Neuronal stem cell (in vitro differentiated cells): ENCODE measurements at regions not wholly inside any gene's neighbourhood (a gene's known extent, or its start where the extent isn't known, plus 50 kb on each side); places are given as distances from the start of the nearest gene placed in this dataset.

Source experiments
- DNase-seq: peaks from one replicate; pipeline ENCODE4 v3.0.0-alpha.2; 2013; ENCODE audit warnings: low spot score
- H2AFZ ChIP-seq: one replicate; pipeline ENCODE4 v1.6.1; 2013; ENCODE audit warnings: mild to moderate bottlenecking, low read length, inconsistent platforms
- H2AK5ac ChIP-seq: 2 replicates; pipeline ENCODE4 v1.6.1; 2013; ENCODE audit warnings: low read depth, mild to moderate bottlenecking, inconsistent platforms, low read length, moderate library complexity, mixed read lengths
- H2BK120ac ChIP-seq: 2 replicates; pipeline ENCODE4 v1.6.1; 2013; ENCODE audit warnings: low read depth, mild to moderate bottlenecking, inconsistent platforms, low read length, moderate library complexity, mixed read lengths
- H2BK12ac ChIP-seq: one replicate; pipeline ENCODE4 v1.6.1; 2013; ENCODE audit warnings: low read length, inconsistent platforms
- H2BK15ac ChIP-seq: 2 replicates; pipeline ENCODE4 v1.6.1; 2013; ENCODE audit warnings: mild to moderate bottlenecking, low read length, inconsistent platforms, mixed read lengths
- H2BK5ac ChIP-seq: one replicate; pipeline ENCODE4 v1.6.1; 2013; ENCODE audit warnings: inconsistent platforms, mild to moderate bottlenecking, low read length, moderate library complexity
- H3K14ac ChIP-seq: one replicate; pipeline ENCODE4 v1.6.1; 2013; ENCODE audit warnings: low read length, inconsistent platforms
- H3K18ac ChIP-seq: 2 replicates; pipeline ENCODE4 v1.6.1; 2013; ENCODE audit warnings: low read length, inconsistent platforms
- H3K23ac ChIP-seq: 2 replicates; pipeline ENCODE4 v1.6.1; 2013; ENCODE audit warnings: low read depth, mild to moderate bottlenecking, mixed read lengths, low read length, inconsistent platforms; ENCODE audit not compliant: poor library complexity
- H3K27ac ChIP-seq: replicated peaks from 3 replicates; pipeline ENCODE4 v1.5.1; 2013; ENCODE audit warnings: low read length, inconsistent platforms
- H3K27me3 ChIP-seq, 3 experiments: 2 replicates each; pipeline ENCODE4 v1.6.1; 2013; ENCODE audit warnings: low read length in 3 of 3, mild to moderate bottlenecking in 2 of 3, inconsistent platforms in 1 of 3, low read depth in 1 of 3, mixed read lengths in 1 of 3, moderate library complexity in 1 of 3; ENCODE audit not compliant: control insufficient read depth in 3 of 3, insufficient read depth in 3 of 3
- H3K36me3 ChIP-seq, 2 donors: replicated peaks in 1 of 2; 2 replicates each; pipeline ENCODE4 v1.6.1; 2013; ENCODE audit warnings: low read length in 2 of 2; ENCODE audit not compliant: control insufficient read depth in 2 of 2, insufficient read depth in 2 of 2
- H3K4ac ChIP-seq: 2 replicates; pipeline ENCODE4 v1.6.1; 2013; ENCODE audit warnings: inconsistent platforms, mild to moderate bottlenecking, low read length, moderate library complexity
- H3K4me1 ChIP-seq, 2 donors: 1 replicate in 1 of 2; 2 replicates in 1 of 2; pipeline ENCODE4 v1.6.1; 2013; ENCODE audit warnings: low read length in 2 of 2, low read depth in 1 of 2; ENCODE audit not compliant: control insufficient read depth in 2 of 2, insufficient read depth in 1 of 2
- H3K4me2 ChIP-seq: one replicate; pipeline ENCODE4 v1.6.1; 2013; ENCODE audit warnings: mild to moderate bottlenecking, low read length, inconsistent platforms; ENCODE audit not compliant: insufficient read depth, poor library complexity, severe bottlenecking
- H3K4me3 ChIP-seq, 2 donors: 2 replicates each; pipeline ENCODE4 v1.5.1; 2013; ENCODE audit warnings: low read length in 2 of 2, mild to moderate bottlenecking in 2 of 2, inconsistent platforms in 1 of 2, moderate library complexity in 1 of 2
- H3K79me1 ChIP-seq: one replicate; pipeline ENCODE4 v1.6.1; 2013; ENCODE audit warnings: low read depth, mild to moderate bottlenecking, inconsistent platforms, low read length, moderate library complexity
- H3K9ac ChIP-seq: one replicate; pipeline ENCODE4 v1.6.1; 2013; ENCODE audit warnings: mild to moderate bottlenecking, low read depth, low read length, inconsistent platforms; ENCODE audit not compliant: poor library complexity
- H3K9me3 ChIP-seq, 2 donors: replicated peaks in 1 of 2; 2 replicates each; pipeline versions ENCODE3 to v1.6.1; 2013; ENCODE audit warnings: low read length in 2 of 2, mild to moderate bottlenecking in 2 of 2, inconsistent platforms in 1 of 2, low read depth in 1 of 2, mixed read lengths in 1 of 2, moderate library complexity in 1 of 2; ENCODE audit not compliant: control insufficient read depth in 2 of 2, insufficient read depth in 1 of 2
- H4K8ac ChIP-seq: one replicate; pipeline ENCODE4 v1.6.1; 2013; ENCODE audit warnings: low read depth, mild to moderate bottlenecking, inconsistent platforms, low read length, moderate library complexity
- H4K91ac ChIP-seq: one replicate; pipeline ENCODE4 v1.6.1; 2013; ENCODE audit warnings: low read length, low read depth, mild to moderate bottlenecking, inconsistent platforms; ENCODE audit not compliant: poor library complexity
- WGBS, 2 donors: extraction: QIAGEN DNeasy Blood & Tissue Kit; methylation state at CpG; one replicate each; pipeline ENCODE4 v1.1.7; 2013; ENCODE audit warnings: missing lambda C conversion rate in 2 of 2, mixed read lengths in 1 of 2; ENCODE audit not compliant: insufficient read length in 2 of 2, insufficient replicate concordance in 1 of 2; ENCODE audit errors: extremely low coverage in 2 of 2; 5-methylcytosine and 5-hydroxymethylcytosine counted together

GRCh38 chr5:136768457-136768856 lies 403.1 kb upstream of the TRPC7 start:
- Histone ChIP-seq H3K4me3 (no peak overlapping the region), H3K4me1 (no peaks in the 10 kb centered on the region), H3K79me1 (no peaks in the 10 kb centered on the region), H3K18ac (no peak overlapping the region), H3K36me3 (no peaks in the 10 kb centered on the region), H4K91ac (no peak overlapping the region), H3K4me2 (no peak overlapping the region), H2BK120ac (no peak overlapping the region), H2BK15ac (no peak overlapping the region), H2AFZ (no peak overlapping the region), H3K27ac (no peak overlapping the region), H3K9ac (no peak overlapping the region), H3K14ac (no peak overlapping the region), H2BK5ac (no peak overlapping the region), H2BK12ac (no peak overlapping the region), H3K23ac (no peak overlapping the region), H2AK5ac (no peak overlapping the region), H4K8ac (no peak overlapping the region), H3K9me3 (no peaks in the 10 kb centered on the region), H3K4ac (no peak overlapping the region), H3K27me3 (no peaks in the 10 kb centered on the region)
- no peak for DNase-seq
- no CpG with 5 or more reads among the region's 4 CpGs for WGBS, 2 donors

GRCh38 chr5:136766456-136766855 lies 401.1 kb upstream of the TRPC7 start:
- Histone ChIP-seq H2BK15ac (no peak overlapping the region), H3K14ac (no peak overlapping the region), H4K91ac (no peak overlapping the region), H3K4me3 (no peak overlapping the region), H2BK12ac (no peak overlapping the region), H3K9ac (no peak overlapping the region), H3K4ac (no peak overlapping the region), H3K4me2 (no peak overlapping the region), H2BK5ac (no peak overlapping the region), H3K79me1 (no peaks in the 10 kb centered on the region), H3K18ac (no peak overlapping the region), H3K23ac (no peak overlapping the region), H3K36me3 (no peaks in the 10 kb centered on the region), H3K9me3 (no peaks in the 10 kb centered on the region), H4K8ac (no peak overlapping the region), H3K27ac (no peak overlapping the region), H2BK120ac (no peak overlapping the region), H3K4me1 (no peaks in the 10 kb centered on the region), H3K27me3 (no peaks in the 10 kb centered on the region), H2AFZ (no peak overlapping the region), H2AK5ac (no peak overlapping the region)
- no CpG with 5 or more reads among the region's 3 CpGs for WGBS, 2 donors
- DNase-seq: no peak

GRCh38 chr5:136764601-136765000 lies 399.3 kb upstream of the TRPC7 start:
- H3K27ac ChIP-seq: no peak overlapping the region
- H3K36me3 ChIP-seq: no peaks in the 10 kb centered on the region
- H3K4me3 ChIP-seq: no peak overlapping the region
- DNase-seq: no peak
- no peak overlapping the region for H2BK15ac ChIP-seq
- WGBS, 2 donors: no CpG with 5 or more reads among the region's 2 CpGs
- H3K4ac ChIP-seq: no peak overlapping the region
- H3K27me3 ChIP-seq: no peaks in the 10 kb centered on the region
- no peaks in the 10 kb centered on the region for H3K4me1 ChIP-seq
- H3K9me3 ChIP-seq: no peaks in the 10 kb centered on the region
- no peak overlapping the region for H2BK12ac ChIP-seq
- H2BK120ac ChIP-seq: no peak overlapping the region
- H2AK5ac ChIP-seq: no peak overlapping the region
- no peak overlapping the region for H3K4me2 ChIP-seq
- H3K14ac ChIP-seq: no peak overlapping the region
- no peak overlapping the region for H3K23ac ChIP-seq
- no peak overlapping the region for H2AFZ ChIP-seq
- no peak overlapping the region for H4K91ac ChIP-seq
- H4K8ac ChIP-seq: no peak overlapping the region
- no peaks in the 10 kb centered on the region for H3K79me1 ChIP-seq
- H3K9ac ChIP-seq: no peak overlapping the region
- H3K18ac ChIP-seq: no peak overlapping the region
- H2BK5ac ChIP-seq: no peak overlapping the region

- Histone ChIP-seq H3K4me3 (no peak overlapping the region), H3K23ac (no peak overlapping the region), H3K36me3 (no peaks in the 10 kb centered on the region), H3K27ac (no peak overlapping the region), H3K4ac (no peak overlapping the region), H3K4me1 (no peaks in the 10 kb centered on the region), H3K9me3 (no peaks in the 10 kb centered on the region), H2AK5ac (no peak overlapping the region), H3K79me1 (no peaks in the 10 kb centered on the region), H2AFZ (no peak overlapping the region), H4K8ac (no peak overlapping the region), H2BK15ac (no peak overlapping the region), H3K4me2 (no peak overlapping the region), H3K18ac (no peak overlapping the region), H3K27me3 (no peaks in the 10 kb centered on the region), H2BK5ac (no peak overlapping the region), H3K14ac (no peak overlapping the region), H4K91ac (no peak overlapping the region), H2BK120ac (no peak overlapping the region), H2BK12ac (no peak overlapping the region), H3K9ac (no peak overlapping the region)
- no peak for DNase-seq
These were observed 398.2 kb upstream of the TRPC7 start for GRCh38 chr5:136763548-136763947.
